ENCODE measurements at regions not wholly inside any gene's neighbourhood (a gene's known extent, or its start where the extent isn't known, plus 50 kb on each side); places are given as distances from the start of the nearest gene placed in this dataset.

DNA sequence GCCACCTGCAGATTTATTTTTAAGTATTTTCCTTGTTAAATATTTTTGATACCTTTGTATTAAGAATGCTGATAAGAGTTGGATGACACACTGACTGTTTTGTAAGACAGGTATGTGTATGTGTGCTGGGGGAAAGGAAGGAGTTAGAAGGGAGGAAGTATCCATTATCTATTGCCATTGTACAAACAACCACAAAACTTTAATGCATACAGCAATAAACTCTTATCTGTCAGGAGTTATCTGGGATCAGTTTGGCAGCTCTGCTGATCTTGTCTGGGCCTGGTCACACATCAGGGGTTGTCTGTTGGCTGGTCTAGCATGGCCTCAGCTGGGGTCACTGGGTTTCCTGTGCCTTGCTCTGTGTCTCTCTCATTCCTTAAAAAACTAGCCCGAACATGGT is 423.9 kb upstream of the USP24 start:
- no peak for TF ChIP-seq CTCF (IDR thresholded peaks at IDR 0.05)
- no peak for TF ChIP-seq POLR2A (IDR thresholded peaks at IDR 0.05)

Data from ovary (tissue), 3 donors.